Smooth muscle cell (in vitro differentiated cells): ENCODE measurements at regions not wholly inside any gene's neighbourhood (a gene's known extent, or its start where the extent isn't known, plus 50 kb on each side); places are given as distances from the start of the nearest gene placed in this dataset.

Experiments
- DNase-seq: peaks from one replicate; lab custom pipeline; 2025; ENCODE audit not compliant: unreplicated experiment; lab: John Stamatoyannopoulos, UW
- H2AFZ ChIP-seq: fragments of 200-600 bp; sonication (generic); 2 replicates; pipeline ENCODE4 v1.6.0; 2016; ENCODE audit warnings: antibody characterized with exemption, low read depth, mild to moderate bottlenecking
- H3F3A ChIP-seq: fragments of 200-600 bp; sonication (generic); 2 replicates; pipeline ENCODE4 v1.6.0; 2017; ENCODE audit warnings: antibody characterized with exemption, low read depth
- H3K27ac ChIP-seq: fragments of 200-600 bp; sonication (generic); 2 replicates; pipeline ENCODE4 v1.5.1; 2016; ENCODE audit warnings: low read depth, mild to moderate bottlenecking
- H3K27me3 ChIP-seq: fragments of 200-600 bp; sonication (generic); 2 replicates; pipeline ENCODE4 v1.6.1; 2016; ENCODE audit warnings: low read depth, mild to moderate bottlenecking
- H3K36me3 ChIP-seq: fragments of 200-600 bp; sonication (generic); 2 replicates; pipeline ENCODE4 v1.5.1; 2016; ENCODE audit warnings: low read depth
- H3K4me1 ChIP-seq: fragments of 200-600 bp; sonication (generic); 2 replicates; pipeline ENCODE4 v1.5.1; 2016; ENCODE audit warnings: low read depth
- H3K4me2 ChIP-seq: fragments of 200-600 bp; sonication (generic); 2 replicates; pipeline ENCODE4 v1.6.0; 2016; ENCODE audit warnings: mild to moderate bottlenecking
- H3K4me3 ChIP-seq: fragments of 200-600 bp; sonication (generic); 2 replicates; pipeline ENCODE4 v1.5.1; 2016; ENCODE audit warnings: mild to moderate bottlenecking
- H3K79me2 ChIP-seq: fragments of 200-600 bp; sonication (generic); 2 replicates; pipeline ENCODE4 v1.6.0; 2016; ENCODE audit warnings: low read depth, mild to moderate bottlenecking
- H3K9ac ChIP-seq: fragments of 200-600 bp; sonication (generic); 2 replicates; pipeline ENCODE4 v1.6.0; 2016; ENCODE audit warnings: low read depth
- H3K9me3 ChIP-seq: fragments of 200-600 bp; sonication (generic); replicated peaks from 2 replicates; pipeline ENCODE4 v1.5.1; 2016; ENCODE audit warnings: low read depth
- H4K20me1 ChIP-seq: fragments of 200-600 bp; sonication (generic); 2 replicates; pipeline ENCODE4 v1.6.0; 2016; ENCODE audit warnings: low read depth
- CTCF ChIP-seq: fragments of 200-600 bp; sonication (generic); IDR thresholded peaks from 2 replicates; pipeline ENCODE4 v1.5.1; 2017; ENCODE audit warnings: borderline replicate concordance, mild to moderate bottlenecking, antibody characterized with exemption; ENCODE audit not compliant: insufficient read depth, poor library complexity, severe bottlenecking
- WGBS: methylation state at CpG from one replicate; pipeline ENCODE4 v1.1.7; 2016; ENCODE audit warnings: low lambda C conversion rate; 5-methylcytosine and 5-hydroxymethylcytosine counted together

GRCh38 chr5:93930098-93930497, 188.7 kb upstream of the POU5F2 start:
- 85% methylated on average over 4 of the region's 4 CpGs for WGBS

GRCh38 chr5:93929131-93929530, 187.7 kb upstream of the POU5F2 start:
- peaks cover 4% of the 10 kb centered on the region for H3K4me1 ChIP-seq
- no peaks in the 10 kb centered on the region for H3K9me3 ChIP-seq
- H3K36me3 ChIP-seq = no peaks in the 10 kb centered on the region
- no peak overlapping the region for H2AFZ ChIP-seq
- TF ChIP-seq CTCF = no peak
- WGBS = 85% methylated on average over 1 of the region's 1 CpG
- H3K4me3 ChIP-seq = no peak overlapping the region
- H3F3A ChIP-seq = no peaks in the 10 kb centered on the region
- H4K20me1 ChIP-seq = no peaks in the 10 kb centered on the region
- no peaks in the 10 kb centered on the region for H3K79me2 ChIP-seq
- no peak overlapping the region for H3K27ac ChIP-seq
- no peak for DNase-seq
- H3K9ac ChIP-seq = no peak overlapping the region
- H3K4me2 ChIP-seq = no peak overlapping the region
- no peaks in the 10 kb centered on the region for H3K27me3 ChIP-seq

More at GRCh38 chr5:93930098-93930497, 188.7 kb upstream of the POU5F2 start:
- no peak for DNase-seq
- no peaks in the 10 kb centered on the region for H3K27me3 ChIP-seq
- H3K27ac ChIP-seq = no peak overlapping the region
- TF ChIP-seq CTCF = no peak
- peaks cover 3% of the 10 kb centered on the region for H3K4me1 ChIP-seq
- H3K4me2 ChIP-seq = no peak overlapping the region
- no peaks in the 10 kb centered on the region for H3K36me3 ChIP-seq
- H3K9ac ChIP-seq = no peak overlapping the region
- H4K20me1 ChIP-seq = no peaks in the 10 kb centered on the region
- no peaks in the 10 kb centered on the region for H3K79me2 ChIP-seq
- no peak overlapping the region for H2AFZ ChIP-seq
- no peak overlapping the region for H3K4me3 ChIP-seq
- no peaks in the 10 kb centered on the region for H3F3A ChIP-seq
- H3K9me3 ChIP-seq = no peaks in the 10 kb centered on the region

- no peak for TF ChIP-seq CTCF
- H3K36me3 ChIP-seq = no peaks in the 10 kb centered on the region
- H4K20me1 ChIP-seq = no peaks in the 10 kb centered on the region
- H2AFZ ChIP-seq = no peak overlapping the region
- no peak overlapping the region for H3K9ac ChIP-seq
- no peak overlapping the region for H3K4me3 ChIP-seq
- H3K27ac ChIP-seq = no peak overlapping the region
- no peaks in the 10 kb centered on the region for H3F3A ChIP-seq
- no peaks in the 10 kb centered on the region for H3K27me3 ChIP-seq
- no peaks in the 10 kb centered on the region for H3K79me2 ChIP-seq
- no peaks in the 10 kb centered on the region for H3K9me3 ChIP-seq
- no peak overlapping the region for H3K4me2 ChIP-seq
- DNase-seq = no peak
- H3K4me1 ChIP-seq = peaks cover 4% of the 10 kb centered on the region
- WGBS = 57% methylated on average over 3 of the region's 3 CpGs
Measured at GRCh38 chr5:93926831-93927620, 185.6 kb upstream of the POU5F2 start.

- no peaks in the 10 kb centered on the region for H3K79me2 ChIP-seq
- H3K4me1 ChIP-seq = peaks cover 4% of the 10 kb centered on the region
- no peaks in the 10 kb centered on the region for H3K9me3 ChIP-seq
- H3K4me3 ChIP-seq = no peak overlapping the region
- WGBS = 87% methylated on average over 1 of the region's 1 CpG
- no peak for DNase-seq
- no peaks in the 10 kb centered on the region for H4K20me1 ChIP-seq
- no peaks in the 10 kb centered on the region for H3K36me3 ChIP-seq
- H3K9ac ChIP-seq = no peak overlapping the region
- H3K27me3 ChIP-seq = no peaks in the 10 kb centered on the region
- TF ChIP-seq CTCF = no peak
- H3K27ac ChIP-seq = no peak overlapping the region
- H3K4me2 ChIP-seq = no peak overlapping the region
- no peak overlapping the region for H2AFZ ChIP-seq
- no peaks in the 10 kb centered on the region for H3F3A ChIP-seq
Measured at GRCh38 chr5:93925321-93925720, 183.9 kb upstream of the POU5F2 start.
